GM23338 (cell line): ENCODE measurements at regions not wholly inside any gene's neighbourhood (a gene's known extent, or its start where the extent isn't known, plus 50 kb on each side); places are given as distances from the start of the nearest gene placed in this dataset.

Experiments
- ATAC-seq: fragments of 200-7000 bp; cut with Tn5 transposase; 3 replicates; pipeline ENCODE4 v1.9.1; 2020
- DNase-seq: peaks from one replicate; pipeline ENCODE4 v3.0.0-alpha.2; 2015; ENCODE audit warnings: low spot score
- H2AFZ ChIP-seq: fragments of 200-600 bp; sonication (generic); 2 replicates; pipeline ENCODE4 v1.8.0; 2016; ENCODE audit warnings: antibody characterized with exemption, mild to moderate bottlenecking, moderate library complexity
- H3F3A ChIP-seq: fragments of 200-600 bp; sonication (generic); replicated peaks from 2 replicates; pipeline ENCODE4 v1.8.0; 2017; ENCODE audit warnings: antibody characterized with exemption, mixed run types, low read depth
- H3K27ac ChIP-seq: fragments of 200-600 bp; sonication (generic); 2 replicates; pipeline ENCODE4 v1.6.1; 2016; ENCODE audit warnings: low read depth
- H3K27me3 ChIP-seq: fragments of 200-600 bp; sonication (generic); 2 replicates; pipeline ENCODE4 v1.8.0; 2016; ENCODE audit warnings: mild to moderate bottlenecking, mixed run types, moderate library complexity; ENCODE audit not compliant: insufficient read depth
- H3K36me3 ChIP-seq: fragments of 200-600 bp; sonication (generic); 2 replicates; pipeline ENCODE4 v1.8.0; 2016; ENCODE audit warnings: mild to moderate bottlenecking; ENCODE audit not compliant: insufficient read depth
- H3K4me1 ChIP-seq: fragments of 200-600 bp; sonication (generic); 2 replicates; pipeline ENCODE4 v1.8.0; 2016; ENCODE audit warnings: mild to moderate bottlenecking, moderate library complexity; ENCODE audit not compliant: insufficient read depth
- H3K4me2 ChIP-seq: fragments of 200-600 bp; sonication (generic); 2 replicates; pipeline ENCODE4 v1.7.1; 2017; ENCODE audit warnings: mixed run types
- H3K4me3 ChIP-seq: fragments of 200-600 bp; sonication (generic); 2 replicates; pipeline ENCODE4 v1.6.1; 2016; ENCODE audit warnings: mixed run types
- H3K79me2 ChIP-seq: fragments of 200-600 bp; sonication (generic); replicated peaks from 2 replicates; pipeline ENCODE4 v1.8.0; 2017; ENCODE audit warnings: mild to moderate bottlenecking; ENCODE audit not compliant: insufficient read depth
- H3K9me2 ChIP-seq: fragments of 200-600 bp; sonication (generic); 2 replicates; pipeline ENCODE4 v1.8.0; 2017; ENCODE audit not compliant: insufficient read depth
- H4K20me1 ChIP-seq: fragments of 200-600 bp; sonication (generic); replicated peaks from 2 replicates; pipeline ENCODE4 v1.8.0; 2017; ENCODE audit warnings: mild to moderate bottlenecking; ENCODE audit not compliant: insufficient read depth
- H3K27ac Mint-ChIP-seq: 2 replicates; pipeline ENCODE4 v1.8.0; 2020; ENCODE audit warnings: inconsistent platforms, mild to moderate bottlenecking, moderate library complexity, mixed read lengths
- H3K27me3 Mint-ChIP-seq: 3 replicates; pipeline ENCODE4 v1.8.0; 2022; ENCODE audit warnings: low read depth, mild to moderate bottlenecking, moderate library complexity, mixed read lengths, inconsistent platforms; ENCODE audit not compliant: insufficient read depth, poor library complexity
- H3K36me3 Mint-ChIP-seq: 3 replicates; pipeline ENCODE4 v1.8.0; 2021; ENCODE audit warnings: low read depth, mild to moderate bottlenecking, inconsistent platforms, moderate library complexity, mixed read lengths
- H3K4me1 Mint-ChIP-seq: 3 replicates; pipeline ENCODE4 v1.8.0; 2020; ENCODE audit warnings: mild to moderate bottlenecking, inconsistent platforms, mixed read lengths
- H3K4me3 Mint-ChIP-seq: 3 replicates; pipeline ENCODE4 v1.8.0; 2021; ENCODE audit warnings: moderate library complexity, mild to moderate bottlenecking, inconsistent platforms, mixed read lengths
- H3K9me3 Mint-ChIP-seq: 3 replicates; pipeline ENCODE4 v1.8.0; 2020; ENCODE audit warnings: moderate library complexity, mild to moderate bottlenecking, inconsistent platforms, mixed read lengths
- CREB1 ChIP-seq: fragments of 250-450 bp; sonication (Bioruptor Pico); IDR thresholded peaks from 2 replicates; pipeline ENCODE4 v1.5.0; 2020; ENCODE audit warnings: low read depth, mild to moderate bottlenecking, moderate library complexity
- CTCF ChIP-seq, 2 experiments: fragments of 200-600 bp in 1 of 2; sonication (generic) in 1 of 2; conservative IDR thresholded peaks; 2 replicates each; pipeline versions ENCODE4 v1.5.1 to v1.6.1; 2016 to 2017; ENCODE audit warnings: antibody characterized with exemption in 2 of 2, low read depth in 2 of 2, mild to moderate bottlenecking in 2 of 2, moderate library complexity in 1 of 2
- ETS1 ChIP-seq: IDR thresholded peaks from 2 replicates; pipeline ENCODE4 v1.6.1; 2016; ENCODE audit warnings: antibody characterized with exemption
- EZH2 ChIP-seq: fragments of 200-600 bp; sonication (generic); IDR thresholded peaks from one replicate; pipeline ENCODE4 v1.8.0; 2017; ENCODE audit warnings: antibody characterized with exemption, mild to moderate bottlenecking, low read depth; ENCODE audit not compliant: unreplicated experiment
- EZH2phosphoT487 ChIP-seq: fragments of 200-600 bp; sonication (generic); IDR thresholded peaks from one replicate; pipeline ENCODE4 v1.8.1; 2018; ENCODE audit warnings: antibody characterized with exemption; ENCODE audit not compliant: unreplicated experiment
- JUNB ChIP-seq: IDR thresholded peaks from one replicate; pipeline ENCODE4 v1.6.1; 2016; ENCODE audit warnings: antibody characterized with exemption; ENCODE audit not compliant: unreplicated experiment
- NANOG ChIP-seq: IDR thresholded peaks from 2 replicates; pipeline ENCODE4 v1.6.1; 2016; ENCODE audit warnings: antibody characterized with exemption, borderline replicate concordance
- POLR2AphosphoS5 ChIP-seq: IDR thresholded peaks from 2 replicates; pipeline ENCODE4 v1.6.1; 2016; ENCODE audit warnings: antibody characterized with exemption, low read depth
- REST ChIP-seq: IDR thresholded peaks from one replicate; pipeline ENCODE4 v1.6.1; 2018; ENCODE audit warnings: antibody characterized with exemption; ENCODE audit not compliant: unreplicated experiment
- STAT1 ChIP-seq: IDR thresholded peaks from one replicate; pipeline ENCODE4 v1.6.1; 2016; ENCODE audit warnings: antibody characterized with exemption; ENCODE audit not compliant: unreplicated experiment
- ZNF114 ChIP-seq: fragments of 250-450 bp; sonication (Bioruptor Pico); IDR thresholded peaks from 2 replicates; pipeline ENCODE4 v1.5.0; 2020; ENCODE audit warnings: mild to moderate bottlenecking, moderate library complexity
- ZNF331 ChIP-seq: fragments of 250-450 bp; sonication (Bioruptor Pico); IDR thresholded peaks from 2 replicates; pipeline ENCODE4 v1.5.0; 2020; ENCODE audit warnings: low read depth, mild to moderate bottlenecking, moderate library complexity
- ZNF462 ChIP-seq: fragments of 250-450 bp; sonication (Bioruptor Pico); IDR thresholded peaks from 2 replicates; pipeline ENCODE4 v1.5.0; 2020; ENCODE audit warnings: mild to moderate bottlenecking, moderate library complexity

GRCh38 chr9:28720746-28721145 is 1147.5 kb upstream of the C9orf72 start:
- H3K27ac ChIP-seq: no peak overlapping the region
- H3K4me2 ChIP-seq: no peak overlapping the region
- no peak overlapping the region for H2AFZ ChIP-seq
- no peaks in the 10 kb centered on the region for H3K4me1 ChIP-seq
- no peaks in the 10 kb centered on the region for H3K4me1 Mint-ChIP-seq
- no peaks in the 10 kb centered on the region for H4K20me1 ChIP-seq
- H3F3A ChIP-seq: no peaks in the 10 kb centered on the region
- DNase-seq (no peak), ATAC-seq (no peak)
- H3K4me3 ChIP-seq: no peak overlapping the region
- no peaks in the 10 kb centered on the region for H3K79me2 ChIP-seq
- H3K9me2 ChIP-seq: no peaks in the 10 kb centered on the region
- H3K36me3 Mint-ChIP-seq: no peaks in the 10 kb centered on the region
- H3K27ac Mint-ChIP-seq: no peak overlapping the region
- no peak overlapping the region for H3K4me3 Mint-ChIP-seq
- no peaks in the 10 kb centered on the region for H3K27me3 Mint-ChIP-seq
- H3K27me3 ChIP-seq: no peaks in the 10 kb centered on the region
- no peaks in the 10 kb centered on the region for H3K9me3 Mint-ChIP-seq
- TF ChIP-seq ETS1 (no peak), EZH2phosphoT487 (no peak), JUNB (no peak), EZH2 (no peak), CTCF (conservative IDR thresholded peaks at IDR 0.05; ENCODE audit: low read depth in 2 of 2) (no peak), ZNF331 (CRISPR knock-in tag) (no peak), STAT1 (no peak), CREB1 (CRISPR knock-in tag) (no peak), ZNF114 (no peak), ZNF462 (CRISPR knock-in tag) (no peak), POLR2AphosphoS5 (no peak), NANOG (no peak), REST (no peak)
- no peaks in the 10 kb centered on the region for H3K36me3 ChIP-seq
